ENCODE measurements at regions not wholly inside any gene's neighbourhood (a gene's known extent, or its start where the extent isn't known, plus 50 kb on each side); places are given as distances from the start of the nearest gene placed in this dataset.
"Not testable (repeated sequence)": the region's sequence is repeated elsewhere in the genome, so short reads cannot be mapped to it uniquely, and the experiment has no call there.

DNA sequence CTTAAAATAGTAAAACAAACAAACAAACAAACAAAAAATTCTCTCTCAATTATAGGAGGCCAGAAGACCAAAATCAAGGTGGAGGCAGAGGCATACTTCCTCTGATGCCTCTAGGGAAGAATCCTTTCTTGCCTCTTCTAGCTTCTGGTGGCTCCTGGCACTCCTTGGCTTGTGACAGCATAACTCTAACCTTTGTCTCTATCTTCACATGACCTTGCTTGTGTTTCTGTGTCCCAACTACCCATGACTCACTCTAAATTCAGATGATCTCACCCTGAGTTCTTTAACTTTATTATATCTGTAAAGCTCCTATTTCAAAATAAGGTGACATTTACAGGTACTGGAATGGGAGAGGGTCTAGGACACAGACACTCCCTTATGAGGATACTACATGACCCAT is 88.3 kb upstream of the ANTXRL start:
- DNase-seq (ENCODE audit: low spot score) (no peak), FAIRE-seq (no peak)

DNA sequence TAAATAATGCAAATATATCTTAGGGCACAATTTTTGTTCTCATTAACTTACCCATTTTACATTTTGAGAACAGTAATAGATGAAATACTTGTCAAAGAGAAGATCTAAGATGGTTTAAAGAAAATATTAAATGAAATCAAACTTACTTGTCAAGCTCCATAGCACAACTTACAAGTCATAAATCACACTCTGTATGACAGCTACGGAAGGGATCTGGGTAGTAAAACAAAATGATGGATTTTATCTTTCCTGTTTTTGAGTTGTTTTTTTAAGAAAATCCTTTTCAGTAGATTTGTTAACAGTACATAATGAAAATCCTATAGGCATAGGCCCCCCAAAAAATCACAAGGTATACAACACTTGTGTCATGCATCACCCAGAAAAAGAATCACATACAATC is 84.4 kb upstream of the ANTXRL start:
- not testable (repeated sequence) for DNase-seq (ENCODE audit: low spot score); FAIRE-seq

DNA sequence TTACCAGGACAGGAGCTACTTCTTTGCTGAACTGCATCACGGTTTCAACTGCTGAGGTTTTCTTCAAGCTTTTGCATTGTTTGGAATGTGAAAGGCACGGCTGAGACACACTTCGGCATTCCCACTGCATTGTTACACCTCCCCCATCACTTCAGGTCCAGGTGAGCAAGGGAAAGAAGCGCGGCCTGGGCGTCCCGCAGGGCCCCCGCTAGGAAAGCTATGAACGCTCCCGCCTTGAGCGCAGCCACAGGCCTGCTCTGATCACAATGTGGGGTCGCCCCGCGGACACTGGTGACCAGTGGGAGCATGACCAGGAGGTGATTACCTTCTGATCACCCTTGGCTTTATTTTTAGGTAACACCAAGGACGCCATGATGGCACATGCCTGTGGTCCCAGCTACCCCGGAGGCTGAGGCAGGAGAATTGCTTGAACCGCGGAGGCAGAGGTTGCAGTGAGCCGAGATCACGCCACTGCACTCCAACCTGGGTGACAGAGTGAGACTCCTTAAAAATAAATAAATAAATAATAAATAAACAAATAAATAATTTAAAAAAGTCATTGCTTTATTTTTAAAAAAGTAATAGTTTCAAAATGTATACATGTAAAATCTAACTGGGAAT is 82.2 kb upstream of the ANTXRL start:
- DNase-seq (ENCODE audit: low spot score); FAIRE-seq: not testable (repeated sequence)

DNA sequence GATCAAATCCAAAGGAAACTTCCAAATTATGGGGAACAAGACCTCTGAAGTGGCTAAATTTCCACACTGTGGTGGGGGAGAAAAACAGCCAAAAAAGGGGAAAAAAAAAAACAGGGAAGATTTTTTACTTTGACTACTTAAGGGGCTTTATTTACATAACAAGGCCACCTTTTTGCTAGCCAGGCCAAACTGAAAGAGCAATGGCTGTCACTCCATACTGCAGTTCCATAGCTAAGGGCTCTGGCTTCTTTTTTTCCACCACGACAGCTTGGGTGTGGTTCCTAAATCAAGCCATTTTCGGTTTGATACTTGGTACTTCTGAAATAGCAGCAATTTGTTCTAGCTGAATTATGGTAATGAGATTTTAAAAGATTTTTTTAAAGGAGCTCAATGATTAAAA is 76.4 kb upstream of the ANTXRL start:
- not testable (repeated sequence) for FAIRE-seq; DNase-seq (ENCODE audit: low spot score)

DNA sequence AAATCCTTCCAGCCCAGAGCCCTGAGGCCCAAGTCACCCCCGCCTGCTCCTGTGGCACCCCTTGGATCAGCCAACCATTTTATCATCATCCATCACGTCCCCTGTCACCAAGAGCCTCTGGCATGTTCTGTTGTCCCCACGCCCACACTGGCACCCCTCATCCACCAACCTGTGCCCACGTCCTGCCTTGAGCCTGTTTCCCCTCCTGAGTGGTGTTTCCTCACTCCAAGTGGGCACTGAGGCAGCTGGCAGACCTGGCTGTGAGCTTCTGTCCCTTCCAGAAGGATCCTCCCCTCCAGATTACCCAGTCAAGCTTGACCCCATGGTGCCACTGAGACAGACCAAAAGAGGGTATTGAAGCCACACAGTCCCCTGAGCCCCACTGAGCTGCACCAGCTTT is 71.4 kb upstream of the ANTXRL start:
- FAIRE-seq = no peak
- DNase-seq (ENCODE audit: low spot score) = no peak

DNA sequence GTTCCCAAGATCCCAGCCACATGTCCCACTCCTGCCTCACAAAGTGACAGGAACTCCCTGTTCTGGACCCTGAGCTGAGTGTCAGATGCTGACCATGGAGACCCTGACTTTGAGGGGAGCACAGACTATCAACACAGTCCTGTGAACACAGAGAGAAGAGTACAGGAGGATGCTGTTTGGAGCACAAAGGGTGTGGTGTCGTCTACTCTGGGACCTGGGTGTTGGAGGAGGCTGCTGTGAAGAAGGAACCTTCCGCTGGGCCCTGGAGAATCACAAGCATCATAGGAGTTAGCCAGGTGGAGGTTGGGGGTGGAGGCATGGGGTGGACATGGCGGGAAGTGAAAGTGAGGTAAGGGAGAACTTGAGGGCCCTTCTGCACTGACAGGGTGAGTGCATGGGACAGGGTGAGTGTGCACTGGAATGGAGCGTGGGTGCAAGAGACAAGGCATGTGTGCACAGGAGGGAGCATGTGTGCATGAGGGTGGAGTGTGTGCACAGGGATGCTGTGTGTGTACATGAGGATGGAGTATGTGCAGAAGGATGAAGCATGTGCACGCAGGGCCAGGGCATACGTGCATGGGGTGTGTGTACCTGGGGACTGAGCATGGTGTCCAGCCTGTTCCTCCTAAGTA is 70.7 kb upstream of the ANTXRL start:
- no peak for FAIRE-seq

DNA sequence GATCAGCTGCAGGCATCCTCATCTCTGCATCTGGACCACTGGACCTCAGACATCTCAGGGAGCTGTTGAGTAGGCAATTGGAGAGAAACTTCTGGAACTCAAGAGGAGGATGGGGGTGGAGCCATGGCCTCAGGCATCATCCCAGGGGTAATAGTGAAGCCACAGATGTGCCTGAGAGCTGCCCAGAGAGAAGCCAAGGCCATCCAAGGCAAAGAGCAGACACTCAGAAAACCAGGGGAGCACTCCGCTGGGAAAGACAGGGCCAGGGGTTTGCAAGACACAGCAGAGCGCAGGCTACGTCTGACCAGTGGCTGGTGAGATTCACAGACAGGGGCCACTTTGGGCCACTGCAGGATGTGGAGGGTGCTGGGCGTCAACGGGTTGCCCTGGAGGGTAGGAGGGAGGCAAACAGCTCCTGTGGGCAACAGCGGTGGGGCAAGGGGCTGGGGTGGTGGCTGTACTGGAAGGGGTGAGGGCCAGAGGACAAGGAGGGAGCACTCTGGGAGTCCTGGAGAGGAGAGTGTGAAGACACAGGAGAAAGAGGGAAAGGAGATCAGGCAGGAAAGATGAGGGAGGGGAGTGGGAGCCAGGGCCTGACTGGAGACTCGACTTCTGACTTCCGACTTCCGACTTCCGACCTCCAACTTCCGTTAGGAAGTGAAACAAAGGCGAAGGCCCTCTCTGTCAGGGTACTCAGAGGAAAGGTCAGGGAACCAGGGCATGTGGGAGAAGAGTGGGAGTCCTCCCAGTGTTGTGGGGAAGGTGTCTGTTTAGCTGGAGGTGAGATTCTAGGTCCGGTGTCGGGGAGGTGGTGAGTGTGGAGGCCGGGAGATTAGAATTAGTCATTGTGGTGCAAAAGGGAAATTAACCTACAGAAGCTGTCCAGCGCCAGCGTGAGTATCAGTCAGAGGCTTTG is 69.7 kb upstream of the ANTXRL start:
- DNase-seq (ENCODE audit: low spot score) (peak; percentile 37), FAIRE-seq (no peak)

More for the DNA sequence above, 70.7 kb upstream of the ANTXRL start:
- DNase-seq (ENCODE audit: low spot score) = no peak

DNA sequence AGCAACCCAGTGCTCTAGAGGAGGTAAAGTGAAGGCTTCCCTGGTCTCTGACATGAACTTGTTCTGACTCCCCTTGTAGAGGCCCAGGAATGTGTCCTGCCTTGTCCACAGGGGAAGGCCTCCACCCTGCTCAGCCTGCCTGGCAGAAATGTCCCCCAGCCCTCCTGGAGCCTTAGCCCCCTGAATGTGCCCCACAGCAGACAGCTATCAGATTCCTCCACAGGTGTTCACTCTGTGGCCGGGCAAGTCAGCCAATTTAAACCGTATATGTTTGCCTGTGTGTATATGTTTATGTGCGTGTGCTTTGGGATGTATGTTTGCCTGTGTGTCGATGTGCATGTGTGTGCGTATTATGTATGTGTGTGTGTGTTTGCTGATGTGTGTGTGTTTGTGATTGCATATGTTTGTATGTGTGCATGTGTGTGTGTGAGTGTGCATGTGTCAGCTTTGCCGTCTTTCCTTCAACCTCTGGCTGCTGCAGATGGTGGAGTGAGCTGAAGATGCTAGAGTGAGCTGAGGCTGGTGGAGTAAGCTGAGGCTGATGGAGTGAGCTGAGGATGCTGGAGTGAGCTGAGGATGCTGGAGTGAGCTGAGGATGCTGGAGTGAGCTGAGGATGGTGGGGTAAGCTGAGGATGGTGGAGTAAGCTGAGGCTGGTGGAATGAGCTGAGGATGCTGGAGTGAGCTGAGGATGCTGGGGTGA is 68.9 kb upstream of the ANTXRL start:
- no peak for FAIRE-seq
- no peak for DNase-seq (ENCODE audit: low spot score)

DNA sequence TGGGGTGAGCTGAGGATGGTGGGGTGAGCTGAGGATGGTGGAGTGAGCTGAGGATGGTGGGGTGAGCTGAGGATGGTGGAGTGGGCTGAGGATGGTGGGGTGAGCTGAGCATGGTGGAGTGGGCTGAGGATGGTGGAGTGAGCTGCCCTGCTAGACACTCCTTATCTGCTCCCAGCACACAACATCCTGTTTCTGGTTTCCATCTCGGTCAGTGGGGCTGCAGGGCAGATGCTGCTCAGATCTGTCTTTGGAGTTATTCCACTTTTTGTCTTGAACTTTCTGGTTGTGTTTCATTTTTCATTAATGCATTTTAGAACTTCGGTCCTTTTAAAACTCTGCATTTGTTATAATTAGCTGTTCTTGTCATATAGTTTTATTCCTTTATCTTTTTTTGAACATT is 67.9 kb upstream of the ANTXRL start:
- FAIRE-seq (no peak), DNase-seq (ENCODE audit: low spot score) (no peak)

DNA sequence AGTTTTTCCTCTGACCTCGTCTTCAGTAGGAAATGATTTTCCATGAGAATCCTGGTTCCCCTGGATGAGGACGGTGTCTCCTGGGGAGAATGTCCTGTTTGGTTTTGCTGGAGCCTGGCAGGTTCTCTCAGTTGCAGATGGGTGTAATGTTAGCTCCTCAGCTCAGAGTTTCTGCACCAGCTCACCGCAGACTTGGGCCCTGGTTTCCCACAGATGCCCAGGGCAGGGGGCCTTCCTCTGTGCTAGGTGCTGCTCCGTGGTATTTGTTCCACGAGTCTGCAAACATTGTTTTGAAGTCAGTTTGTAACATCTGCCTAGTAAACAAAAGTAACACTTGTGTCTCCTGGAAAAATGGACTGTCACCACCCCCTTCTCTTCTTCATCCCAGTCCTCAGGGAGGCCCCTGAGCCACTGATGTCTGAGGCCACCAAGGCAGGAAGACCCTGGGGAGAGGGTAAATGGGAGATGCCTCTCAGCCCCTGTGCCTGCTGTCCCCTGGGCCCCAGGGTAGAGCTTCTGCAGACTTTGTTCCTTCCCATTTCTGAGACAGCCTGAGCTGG is 67.3 kb upstream of the ANTXRL start:
- DNase-seq (ENCODE audit: low spot score); FAIRE-seq: not testable (repeated sequence)

DNA sequence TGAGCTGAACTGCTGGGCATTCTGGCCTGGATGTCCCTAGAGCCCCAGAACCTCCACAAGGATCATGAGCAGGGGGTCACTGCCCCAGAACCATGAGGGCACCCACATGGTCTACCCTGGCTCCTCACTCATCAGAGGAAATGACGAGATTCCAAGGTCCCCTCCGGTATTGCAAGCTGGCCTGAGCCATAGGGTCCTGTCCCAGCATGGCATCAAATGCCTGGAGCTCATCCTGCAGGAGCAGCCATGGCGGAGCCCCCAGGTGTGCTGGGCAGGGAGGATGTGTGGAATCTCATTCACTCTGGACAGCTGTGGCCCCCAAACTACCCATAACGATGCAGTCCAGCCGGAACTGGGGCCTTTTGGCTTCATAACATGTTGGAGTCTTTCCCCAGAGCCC is 66.6 kb upstream of the ANTXRL start:
- DNase-seq (ENCODE audit: low spot score) = no peak

DNA sequence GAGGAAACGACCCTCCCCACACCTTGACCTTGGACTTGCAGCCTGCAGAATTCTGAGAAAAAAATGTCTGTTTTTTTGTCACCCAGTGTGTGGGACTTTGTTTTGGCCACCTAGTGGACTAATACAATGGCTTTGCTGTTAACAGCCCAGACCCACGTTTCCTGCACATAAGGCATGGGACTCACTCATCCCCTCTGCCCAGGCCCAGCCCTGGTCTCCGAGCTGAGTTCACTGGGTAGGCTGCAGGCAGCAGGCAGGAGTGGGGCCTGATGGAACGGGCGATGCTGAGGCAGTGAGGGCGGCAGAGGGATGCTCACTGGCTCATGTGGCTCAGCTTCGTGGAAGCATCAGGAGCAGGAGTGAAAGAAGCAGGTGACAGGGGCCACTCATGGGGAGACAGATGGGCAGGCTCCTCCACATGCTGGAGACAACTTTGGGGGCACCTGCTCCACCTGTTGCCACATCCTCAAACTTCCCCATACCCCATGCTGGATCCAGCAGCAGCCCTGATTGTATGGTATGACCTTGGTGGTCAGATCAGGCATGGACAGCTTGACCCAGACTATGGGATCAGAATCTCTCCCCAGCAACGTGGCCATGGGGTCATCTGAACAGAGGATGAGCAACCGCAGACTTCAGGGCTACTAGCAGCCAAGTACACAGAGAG is 65.8 kb upstream of the ANTXRL start:
- FAIRE-seq (no peak), DNase-seq (ENCODE audit: low spot score) (no peak)

More for the DNA sequence above, 66.6 kb upstream of the ANTXRL start:
- FAIRE-seq = no peak

DNA sequence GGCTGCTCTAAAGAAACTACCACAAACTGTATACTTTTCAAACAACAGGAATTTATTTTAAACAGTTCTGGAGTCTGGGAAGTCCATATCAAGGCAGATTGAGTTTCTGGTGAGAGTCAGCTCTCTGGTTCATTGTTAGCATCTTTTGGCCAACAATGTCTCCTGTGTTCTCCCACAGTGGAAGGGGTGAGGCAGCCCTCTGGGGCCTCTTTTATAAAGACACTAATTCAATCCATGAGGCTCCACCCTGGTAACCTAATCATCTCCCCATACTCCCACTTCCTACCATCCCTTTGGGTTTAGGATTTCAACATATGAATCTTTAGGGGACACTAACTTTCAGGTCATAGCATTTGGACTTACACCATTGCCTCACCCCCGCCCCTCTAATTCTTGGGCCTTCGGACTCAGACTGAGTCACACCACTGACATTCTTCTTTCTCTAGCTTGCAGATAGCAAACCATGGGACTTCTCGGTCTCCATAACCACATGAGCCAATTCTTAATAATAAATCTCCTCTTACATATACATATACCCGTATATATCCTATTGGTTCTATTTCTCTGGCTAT is 64.3 kb upstream of the ANTXRL start:
- FAIRE-seq (no peak), DNase-seq (ENCODE audit: low spot score) (no peak)

DNA sequence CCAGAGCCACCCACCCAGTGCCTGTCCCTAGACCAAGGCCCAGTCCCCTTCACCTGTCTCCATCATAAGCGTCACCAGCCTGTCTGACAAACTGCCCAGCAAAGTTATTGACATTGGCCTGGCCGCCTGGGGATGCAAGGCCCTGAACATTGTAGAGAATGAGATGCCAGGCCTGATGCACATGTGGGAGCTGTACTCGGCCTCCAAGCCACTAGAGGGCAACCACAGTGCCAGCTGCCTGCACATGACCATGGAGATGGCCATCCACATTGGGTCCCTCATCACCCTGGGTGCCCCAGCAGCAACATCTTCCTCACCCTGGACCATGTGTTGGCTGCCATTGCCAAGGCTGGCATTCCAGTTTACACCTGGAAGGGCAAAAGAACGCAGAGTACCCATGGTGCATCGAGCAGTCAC is 63.7 kb upstream of the ANTXRL start:
- DNase-seq (ENCODE audit: low spot score) = no peak

DNA sequence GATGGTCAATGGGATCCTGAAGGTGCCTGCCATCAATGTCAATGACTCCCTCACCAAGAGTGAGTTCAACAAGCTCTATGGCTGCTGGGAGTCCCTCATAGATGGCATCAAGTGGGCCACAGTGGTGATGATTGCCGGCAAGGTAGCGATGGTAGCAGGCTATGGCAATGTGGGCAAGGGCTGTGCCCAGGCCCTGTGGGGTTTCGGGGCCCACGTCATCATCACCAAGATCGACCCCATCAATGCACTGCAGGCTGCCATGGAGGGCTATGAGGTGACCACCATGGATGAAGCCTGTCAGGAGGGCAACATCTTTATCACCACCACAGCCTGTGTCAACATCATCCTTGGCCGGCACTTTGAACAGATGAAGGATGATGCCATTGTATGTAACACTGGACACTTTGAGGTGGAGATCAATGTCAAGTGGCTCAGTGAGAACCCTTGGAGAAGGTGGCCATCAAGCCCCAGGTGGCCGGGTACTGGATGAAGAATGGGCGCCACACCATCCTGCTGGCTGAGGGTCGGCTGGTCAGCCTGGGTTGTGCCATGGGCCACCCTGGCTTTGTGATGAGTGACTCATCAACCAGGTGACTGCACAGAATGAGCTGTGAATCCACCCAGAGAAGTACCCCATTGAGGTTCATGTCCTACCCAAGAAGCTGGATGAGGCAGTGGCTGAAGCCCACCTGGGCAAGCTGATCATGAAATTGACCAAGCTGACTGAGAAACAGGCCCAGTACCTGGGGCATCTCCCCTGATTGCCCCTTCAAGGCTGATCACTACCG is 63.0 kb upstream of the ANTXRL start:
- DNase-seq (ENCODE audit: low spot score) = no peak
- no peak for FAIRE-seq

More for the DNA sequence above, 63.7 kb upstream of the ANTXRL start:
- no peak for FAIRE-seq

DNA sequence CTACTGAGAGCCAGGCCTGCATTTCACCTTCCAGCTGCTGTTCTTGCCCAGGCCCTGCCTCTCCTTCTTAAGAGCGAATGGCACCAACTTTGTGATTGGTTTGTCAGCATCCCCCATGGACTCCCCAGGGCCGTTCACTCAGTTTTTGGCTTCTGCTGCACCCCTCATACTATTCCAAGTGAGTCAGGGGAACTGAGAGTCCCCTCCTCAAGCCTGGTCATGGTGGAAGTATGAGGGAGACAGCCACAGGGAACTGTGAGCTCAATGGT is 62.4 kb upstream of the ANTXRL start:
- DNase-seq (ENCODE audit: low spot score) = no peak
- FAIRE-seq = no peak

DNA sequence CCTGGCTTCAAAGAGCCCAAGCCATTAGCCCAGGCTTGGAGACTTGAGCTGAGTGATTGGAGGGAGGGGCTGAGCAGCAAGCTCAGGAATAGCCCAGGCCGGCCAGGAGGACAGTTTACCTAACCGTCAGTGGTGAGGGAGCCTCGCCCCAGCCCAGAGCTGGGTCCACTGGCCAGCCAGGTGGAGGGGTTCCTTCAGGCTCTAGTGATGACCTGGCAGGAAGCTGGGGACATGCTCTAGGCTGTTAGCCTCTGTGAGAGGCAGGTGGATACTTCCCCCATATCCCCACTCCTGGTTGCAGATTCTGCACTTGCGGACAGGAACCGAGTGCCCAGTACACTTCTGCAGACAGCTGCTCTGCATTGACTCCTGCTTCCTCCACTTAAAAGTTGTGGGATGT is 61.2 kb upstream of the ANTXRL start:
- FAIRE-seq (no peak), DNase-seq (ENCODE audit: low spot score) (no peak)

DNA sequence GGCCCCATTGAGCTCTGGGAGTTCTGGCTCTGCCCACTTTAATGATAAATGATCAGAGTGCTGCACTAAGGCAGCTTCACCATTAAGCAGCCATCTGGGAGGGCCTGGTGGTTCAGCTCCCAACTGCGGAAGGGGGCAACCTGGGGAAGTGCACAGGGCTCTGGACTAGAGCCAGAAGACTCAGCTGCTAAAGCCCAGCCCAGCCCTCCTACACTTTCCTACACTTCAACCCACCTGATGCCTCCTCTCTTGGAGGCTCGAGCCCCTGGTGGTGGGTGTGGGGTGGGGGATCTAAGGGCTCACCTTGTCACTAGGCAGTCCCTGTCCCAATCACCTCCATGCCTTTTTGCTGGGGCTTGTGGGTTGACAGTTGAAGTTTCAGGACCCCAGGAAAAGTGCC is 60.6 kb upstream of the ANTXRL start:
- FAIRE-seq = no peak

DNA sequence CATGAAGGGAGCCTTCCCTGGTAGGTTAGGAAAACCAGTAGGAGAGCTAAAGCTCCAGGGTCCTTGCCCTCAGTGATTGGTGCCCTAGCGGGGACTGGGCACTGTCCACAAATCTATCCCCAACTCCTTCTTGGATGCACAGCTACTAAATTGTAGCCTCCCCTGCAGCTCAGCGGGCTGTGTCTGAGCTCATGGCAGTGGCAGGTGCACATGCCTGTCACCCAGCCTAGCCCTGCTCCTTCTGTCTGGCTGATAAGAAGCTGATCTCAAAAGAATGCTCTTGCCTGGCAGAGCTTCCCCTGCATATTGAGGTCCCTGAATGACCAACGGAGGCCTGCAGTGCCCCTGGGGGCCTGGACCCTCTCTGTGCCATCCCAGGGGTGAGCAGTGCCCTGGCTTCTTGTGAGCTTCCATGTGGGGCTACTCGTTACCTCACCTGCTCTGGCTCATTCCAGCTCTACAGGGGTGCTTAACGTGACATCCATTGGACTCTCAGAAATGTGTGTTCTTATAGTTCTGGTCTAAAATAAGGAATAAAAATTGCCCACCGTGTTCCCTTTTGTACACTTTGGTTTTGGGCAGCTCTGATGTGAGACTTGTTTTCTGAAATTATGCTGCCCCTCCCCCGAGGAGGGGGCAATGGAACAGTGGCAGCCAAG is 59.8 kb upstream of the ANTXRL start:
- DNase-seq (ENCODE audit: low spot score) = no peak
- no peak for FAIRE-seq

More for the DNA sequence above, 60.6 kb upstream of the ANTXRL start:
- no peak for DNase-seq (ENCODE audit: low spot score)

Data from RCC 7860 (cell line).